ENCODE measurements at regions not wholly inside any gene's neighbourhood (a gene's known extent, or its start where the extent isn't known, plus 50 kb on each side); places are given as distances from the start of the nearest gene placed in this dataset.

- Histone ChIP-seq H3K4me3 (no peak overlapping the region), H3K27ac (no peak overlapping the region)
- TF ChIP-seq CTCF (IDR thresholded peaks at IDR 0.05) = no peak
- DNase-seq (ENCODE audit: low spot score) = no peak
These were observed 133.4 kb upstream of the SPATS2L start for GRCh38 chr2:200172944-200173581.

- no peak for DNase-seq (ENCODE audit: low spot score)
- TF ChIP-seq CTCF (IDR thresholded peaks at IDR 0.05) = no peak
- no peak overlapping the region for H3K4me3 ChIP-seq
- no peak overlapping the region for H3K27ac ChIP-seq
These were observed 132.8 kb upstream of the SPATS2L start for GRCh38 chr2:200173691-200174090.

- no peak for TF ChIP-seq CTCF (IDR thresholded peaks at IDR 0.05)
- no peak for DNase-seq (ENCODE audit: low spot score)
- Histone ChIP-seq H3K27ac (no peak overlapping the region), H3K4me3 (no peak overlapping the region)
These were observed 131.9 kb upstream of the SPATS2L start for GRCh38 chr2:200174433-200175216.

GRCh38 chr2:200177971-200178911 is 128.3 kb upstream of the SPATS2L start:
- no peak overlapping the region for H3K4me3 ChIP-seq
- DNase-seq (ENCODE audit: low spot score) = no peak
- H3K27ac ChIP-seq = no peak overlapping the region
- TF ChIP-seq CTCF (IDR thresholded peaks at IDR 0.05) = no peak

GRCh38 chr2:200179151-200179550 is 127.3 kb upstream of the SPATS2L start:
- no peak for DNase-seq (ENCODE audit: low spot score)
- TF ChIP-seq CTCF (IDR thresholded peaks at IDR 0.05) = no peak
- Histone ChIP-seq H3K4me3 (no peak overlapping the region), H3K27ac (no peak overlapping the region)

GRCh38 chr2:200180943-200181342 is 125.5 kb upstream of the SPATS2L start:
- DNase-seq (ENCODE audit: low spot score) = no peak
- H3K27ac ChIP-seq = no peak overlapping the region
- no peak overlapping the region for H3K4me3 ChIP-seq
- TF ChIP-seq CTCF (IDR thresholded peaks at IDR 0.05) = no peak
